Dermis blood vessel endothelial cell (primary cell): ENCODE measurements at regions not wholly inside any gene's neighbourhood (a gene's known extent, or its start where the extent isn't known, plus 50 kb on each side); places are given as distances from the start of the nearest gene placed in this dataset.
"Not testable (repeated sequence)": the region's sequence is repeated elsewhere in the genome, so short reads cannot be mapped to it uniquely, and the experiment has no call there.

Experiments used
- DNase-seq: peaks from one replicate; pipeline ENCODE4 v3.0.0; 2010

DNA sequence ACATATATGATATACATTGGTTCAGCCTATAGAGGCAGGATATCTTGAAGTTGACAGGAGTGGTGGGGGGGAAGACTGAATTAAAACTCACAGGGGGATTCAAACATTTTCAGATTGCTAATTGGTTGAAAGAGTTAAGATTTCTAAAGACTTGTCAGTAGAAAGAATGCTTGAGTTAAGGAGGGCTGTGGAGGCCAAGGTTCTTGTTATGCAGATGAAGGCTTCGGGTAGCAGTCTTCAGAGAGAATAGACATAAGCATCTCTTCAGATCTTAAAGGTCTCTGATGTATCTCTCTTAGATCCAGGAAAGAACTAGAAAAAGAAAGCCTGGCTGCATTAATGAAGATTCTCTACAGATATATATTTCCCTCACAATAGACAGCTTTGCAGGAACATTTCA, 209.8 kb upstream of the SEMA3D start:
- no peak for DNase-seq

DNA sequence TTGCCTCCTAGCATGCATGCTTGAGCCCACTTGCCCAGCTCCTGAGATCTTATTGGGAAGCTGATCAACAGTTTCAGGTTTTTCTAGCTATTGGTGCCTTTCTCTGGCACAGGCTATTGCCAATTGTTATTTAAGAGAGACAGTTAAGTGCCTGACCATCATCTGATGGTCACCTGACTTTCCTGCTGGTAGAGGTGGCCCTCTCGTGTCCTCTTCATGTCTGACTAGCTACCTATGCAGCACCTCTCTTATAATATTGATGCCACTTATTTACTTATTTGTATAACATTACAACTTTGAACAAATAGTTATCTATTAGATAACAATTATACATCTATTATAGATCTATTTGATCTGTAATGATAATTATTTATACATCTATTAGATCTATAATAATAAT, 205.9 kb upstream of the SEMA3D start:
- DNase-seq, result no peak

DNA sequence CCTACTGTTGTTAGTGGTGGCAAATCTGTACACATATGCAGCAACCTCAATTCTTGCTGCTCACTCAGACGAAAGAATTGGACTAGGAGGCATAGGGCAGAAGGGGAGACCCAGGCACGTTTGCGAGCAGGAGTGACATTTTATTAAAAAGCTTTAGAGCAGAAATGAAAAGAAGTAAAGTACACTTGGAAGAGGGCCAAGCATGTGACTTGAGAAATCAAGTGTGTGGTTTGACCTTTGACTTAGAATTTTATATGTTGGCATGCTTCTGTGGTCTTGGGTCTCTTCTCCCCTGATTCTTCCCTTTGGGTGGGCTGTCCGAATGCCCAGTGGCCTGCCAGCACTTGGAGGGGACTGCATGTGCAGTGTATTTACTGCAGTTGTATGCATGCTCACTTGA, 205.5 kb upstream of the SEMA3D start:
- DNase-seq, result no peak

DNA sequence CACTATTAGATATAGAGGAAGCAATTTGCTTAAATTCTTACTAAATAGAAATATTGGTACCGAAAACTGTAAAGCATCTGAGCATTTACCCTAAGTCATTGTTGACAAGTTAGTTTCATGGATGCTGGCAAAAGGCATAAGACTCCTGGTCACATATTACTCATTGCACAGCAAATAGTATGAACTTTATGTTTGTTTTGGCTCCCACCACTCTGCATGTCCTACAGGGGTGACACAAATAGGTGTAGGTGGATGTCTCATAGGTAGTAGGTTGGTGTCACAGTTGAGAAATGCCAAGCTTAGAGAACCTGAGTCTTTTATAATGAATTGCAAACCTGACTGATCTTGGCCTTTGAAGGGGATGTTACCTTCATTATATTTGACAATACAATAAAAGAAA, 199.6 kb upstream of the SEMA3D start:
- DNase-seq, result no peak

DNA sequence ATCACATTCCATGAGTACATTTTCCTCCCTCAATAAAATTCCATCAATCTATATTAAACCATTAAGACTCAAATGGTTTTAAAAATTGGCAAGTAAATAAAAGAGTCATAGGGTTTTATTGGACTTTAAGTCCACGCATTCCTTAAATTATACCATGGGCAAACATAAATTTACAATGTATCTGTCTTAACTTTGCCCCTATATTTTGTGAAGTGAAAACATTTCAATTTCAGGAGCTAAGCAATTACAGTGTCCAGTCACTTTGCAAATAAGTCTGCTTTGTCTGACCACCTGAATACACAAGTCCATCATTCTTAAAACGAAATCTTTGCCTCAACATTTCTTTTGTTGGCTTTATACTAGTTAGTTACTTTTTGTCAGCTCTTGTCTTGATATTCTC, 197.5 kb upstream of the SEMA3D start:
- no peak for DNase-seq

DNA sequence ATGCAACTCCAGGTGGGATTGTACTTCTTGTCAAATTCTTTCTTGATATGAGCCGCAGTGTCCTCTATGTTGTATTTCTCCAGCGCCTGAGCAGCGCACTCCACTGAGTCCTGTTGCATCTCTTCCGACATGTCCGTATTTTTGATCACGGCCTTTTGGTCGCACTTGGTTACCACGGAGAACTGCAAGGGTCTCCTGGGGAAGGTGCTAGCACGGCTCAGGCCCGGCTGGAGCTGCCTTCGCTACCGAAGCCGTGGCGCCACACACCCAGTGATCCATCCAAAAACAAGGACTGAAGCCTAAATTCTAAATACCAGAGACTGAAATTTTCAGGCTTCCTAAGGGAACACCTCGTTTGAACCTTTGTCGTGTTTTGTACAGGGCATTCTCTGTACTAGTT, 194.4 kb upstream of the SEMA3D start:
- DNase-seq, result no peak

DNA sequence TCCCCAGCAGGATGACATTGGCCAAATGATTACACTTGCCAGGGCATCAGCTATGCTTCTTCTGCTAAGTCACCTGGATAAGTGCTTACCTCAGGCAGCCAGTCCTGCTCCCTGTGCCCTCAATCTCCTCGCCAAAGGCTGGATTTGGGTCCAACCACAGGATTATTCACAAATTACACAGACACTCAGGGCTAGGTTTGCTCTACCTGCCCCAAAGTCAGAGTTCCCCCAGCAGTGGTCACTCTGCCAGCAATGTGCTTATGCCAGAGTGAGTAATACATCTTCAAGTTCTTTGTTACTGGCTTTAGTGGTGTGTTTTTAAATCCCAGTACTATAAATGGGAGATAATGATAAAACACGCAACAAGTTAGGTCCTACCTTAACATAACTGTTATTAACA, 189.7 kb upstream of the SEMA3D start:
- no peak for DNase-seq

DNA sequence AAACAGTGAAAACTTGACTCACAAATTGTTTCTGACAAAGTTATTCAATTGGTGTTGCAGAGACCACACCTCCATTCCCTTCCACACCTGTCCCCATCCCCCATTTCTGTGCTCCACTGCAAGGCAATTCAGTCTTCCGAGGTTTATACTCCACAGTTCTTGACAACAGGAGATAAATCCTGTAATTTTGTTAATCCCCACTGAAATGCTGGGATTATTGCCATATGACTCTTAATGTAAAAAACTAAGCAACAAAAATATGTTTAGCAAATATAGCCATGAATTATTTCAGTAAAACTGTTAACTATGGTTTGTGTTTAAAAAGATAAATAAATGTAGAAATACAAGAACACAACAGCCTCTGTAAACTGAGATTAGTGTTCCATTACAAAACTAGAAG, 170.1 kb upstream of the SEMA3D start:
- DNase-seq, result no peak

DNA sequence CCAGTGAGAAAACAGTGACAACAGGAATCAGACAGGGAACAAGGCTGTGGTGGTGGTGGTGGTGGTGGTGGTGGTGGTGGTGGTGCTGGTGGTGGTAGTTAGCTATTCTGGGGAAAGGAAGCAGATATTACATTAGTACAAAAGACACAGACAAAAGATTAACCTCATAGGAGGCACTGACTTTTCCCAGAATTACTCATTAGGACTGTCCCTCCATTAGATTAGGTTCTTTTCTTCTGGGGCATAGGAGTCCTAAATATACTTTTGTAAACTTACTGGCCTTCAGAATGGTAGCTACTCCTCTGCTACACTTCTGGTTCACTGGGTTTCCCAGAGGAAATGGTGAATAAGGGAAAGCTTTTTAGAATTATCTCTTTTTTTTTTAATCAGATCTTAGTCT, 156.6 kb upstream of the SEMA3D start:
- DNase-seq, result no peak

DNA sequence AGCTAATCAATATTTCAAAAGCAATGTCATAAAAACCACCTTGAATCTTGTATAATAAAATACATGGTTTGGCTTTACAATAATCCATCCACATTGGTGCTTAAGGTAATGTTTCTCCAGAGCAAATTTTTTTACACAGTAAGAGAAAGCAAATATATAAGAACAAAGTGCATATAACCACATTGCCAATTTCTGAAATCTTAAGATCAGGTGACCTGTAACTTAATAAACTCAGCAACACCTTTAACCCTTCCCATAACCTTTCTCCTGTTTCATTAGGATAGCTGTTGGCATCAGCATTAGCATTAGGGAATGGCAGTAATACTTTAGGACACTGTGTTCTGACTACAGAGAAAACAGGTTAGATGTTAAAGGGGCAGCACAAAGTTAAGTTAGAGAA, 155.9 kb upstream of the SEMA3D start:
- no peak for DNase-seq

DNA sequence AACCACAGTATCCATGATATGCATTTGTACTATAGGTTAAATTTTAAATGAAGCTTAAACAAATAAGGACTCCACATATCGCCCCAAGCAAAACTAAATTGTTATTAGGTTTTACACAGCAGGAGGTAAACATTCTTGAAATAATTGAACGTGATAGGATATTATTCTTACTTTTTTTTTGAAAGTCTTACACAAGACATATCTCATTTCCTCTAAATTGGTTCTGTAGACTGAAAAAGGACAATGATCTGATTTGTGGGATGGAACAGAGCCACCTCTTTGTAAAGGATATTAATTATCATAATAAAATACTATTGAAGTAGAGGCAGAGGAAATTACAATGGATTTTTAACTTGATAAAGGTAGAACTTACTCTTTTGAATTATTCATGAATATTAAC, 155.1 kb upstream of the SEMA3D start:
- no peak for DNase-seq

DNA sequence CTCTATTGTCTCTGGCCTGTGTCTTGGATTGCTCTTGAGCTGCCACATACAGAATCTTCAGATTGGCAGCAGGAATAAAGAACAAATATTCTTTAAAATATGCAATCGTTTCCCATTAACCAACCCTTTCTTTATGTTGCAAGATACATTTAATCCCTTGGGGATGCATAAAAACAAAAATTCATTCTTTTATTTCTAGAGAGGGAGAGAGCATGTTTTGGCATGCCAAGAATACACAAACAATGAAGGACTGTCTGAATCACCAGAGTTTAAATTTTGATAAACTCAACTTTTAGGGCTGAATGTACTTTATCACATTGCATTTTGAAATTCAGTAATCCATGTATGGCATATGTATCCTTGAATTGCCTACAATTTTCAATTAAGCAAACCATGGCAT, 154.3 kb upstream of the SEMA3D start:
- DNase-seq, result no peak

DNA sequence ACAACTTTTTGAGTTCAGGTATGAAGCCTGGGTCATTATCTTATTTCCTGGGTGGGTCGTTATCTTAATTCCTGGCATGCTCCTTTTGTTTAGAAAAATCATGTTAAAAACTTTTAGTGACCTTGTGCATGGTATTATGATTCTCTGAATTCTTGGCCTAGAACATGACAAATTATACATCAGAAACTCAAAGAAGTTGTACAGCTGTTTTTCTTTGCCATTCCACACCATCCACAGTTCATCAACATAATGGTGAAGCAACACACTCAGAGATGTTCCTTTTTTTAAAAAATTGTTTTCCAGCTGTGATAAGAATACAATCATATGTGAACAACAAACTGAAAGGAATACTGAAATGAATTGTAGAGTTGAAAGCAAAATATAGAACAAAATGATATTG, 149.2 kb upstream of the SEMA3D start:
- DNase-seq, result no peak

DNA sequence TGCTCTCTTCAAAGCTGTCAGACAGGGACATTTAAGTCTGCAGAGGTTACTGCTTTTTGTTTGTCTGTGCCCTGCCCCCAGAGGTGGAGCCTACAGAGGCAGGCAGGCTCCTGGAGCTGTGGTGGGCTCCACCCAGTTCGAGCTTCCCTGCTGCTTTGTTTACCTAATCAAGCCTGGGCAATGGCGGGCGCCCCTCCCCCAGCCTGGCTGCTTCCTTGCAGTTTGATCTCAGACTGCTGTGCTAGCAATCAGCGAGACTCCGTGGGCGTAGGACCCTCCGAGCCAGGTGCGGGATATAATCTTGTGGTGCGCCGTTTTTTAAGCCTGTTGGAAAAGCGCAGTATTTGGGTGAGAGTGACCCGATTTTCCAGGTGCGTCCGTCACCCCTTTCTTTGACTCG, 148.3 kb upstream of the SEMA3D start:
- DNase-seq, result not testable (repeated sequence)

DNA sequence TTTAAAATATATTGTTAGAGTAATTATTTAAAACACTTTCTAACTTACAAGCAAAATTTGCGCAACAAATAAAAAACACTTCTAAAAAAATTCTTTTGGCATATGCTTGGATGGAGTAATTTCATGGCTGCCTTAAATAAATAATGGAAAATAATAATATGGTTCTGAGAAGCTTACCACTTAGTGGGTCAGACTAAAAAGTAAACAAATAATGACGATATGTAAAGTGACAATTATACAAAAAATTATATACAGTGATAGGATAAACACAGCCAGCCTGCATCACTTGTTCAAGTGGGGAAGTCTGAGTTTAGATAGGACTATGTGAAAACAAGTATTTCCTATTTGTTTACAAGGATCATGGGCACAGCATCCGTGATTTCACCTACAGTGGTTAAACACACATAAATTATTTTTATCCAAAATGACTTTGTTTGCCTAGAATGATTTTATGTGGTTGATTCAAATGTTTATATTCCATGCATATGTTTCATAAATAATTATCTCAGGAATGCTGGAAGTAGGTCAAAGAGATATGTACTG, 141.7 kb upstream of the SEMA3D start:
- DNase-seq, result no peak

DNA sequence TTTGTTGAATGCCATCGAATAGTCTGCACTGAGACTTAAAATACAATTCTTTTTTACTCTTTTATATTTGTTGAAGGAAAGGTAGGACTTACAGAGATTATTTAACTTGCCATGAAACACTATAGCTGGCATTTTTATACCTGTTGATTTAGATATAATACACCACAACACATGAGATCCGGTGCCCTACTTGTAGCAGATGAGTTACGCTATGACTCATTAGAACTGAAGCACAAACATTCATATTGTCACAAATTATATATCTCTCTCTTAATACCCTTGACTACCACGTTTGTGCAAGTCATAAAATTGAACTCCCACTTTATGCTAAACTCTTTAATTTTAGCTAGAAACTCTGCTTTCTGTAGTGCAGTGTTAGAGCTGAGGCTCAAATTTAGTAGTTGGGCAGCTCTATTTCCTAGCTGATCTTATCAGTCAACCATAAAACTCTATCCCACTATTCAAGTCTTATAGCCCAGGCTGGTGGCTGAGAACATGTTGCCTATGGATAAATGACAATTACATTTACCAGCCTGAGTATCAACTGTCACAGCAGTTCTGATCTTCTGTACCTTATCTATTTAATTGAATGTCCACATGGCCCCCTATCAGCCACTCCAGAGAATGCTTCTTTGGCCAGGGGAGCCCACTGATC, 137.4 kb upstream of the SEMA3D start:
- no peak for DNase-seq

DNA sequence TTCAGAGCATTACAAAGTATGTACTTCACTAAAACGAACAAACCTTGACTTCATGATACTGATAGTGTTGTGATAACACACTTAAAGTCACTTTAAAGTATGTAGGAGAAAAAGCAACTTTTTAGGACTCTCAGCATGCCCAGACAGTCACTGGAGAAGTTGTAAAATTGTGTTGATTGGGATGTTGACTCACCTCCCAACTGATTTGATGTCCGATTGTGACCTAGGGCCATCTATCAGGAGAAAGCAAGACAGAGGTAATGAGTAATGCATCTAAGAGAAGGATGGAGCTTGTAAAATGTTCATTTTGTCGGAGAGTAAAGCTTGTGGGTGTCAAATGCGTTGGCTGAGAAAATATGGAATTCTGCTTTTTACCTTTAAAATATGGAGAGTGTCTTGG, 135.4 kb upstream of the SEMA3D start:
- no peak for DNase-seq

DNA sequence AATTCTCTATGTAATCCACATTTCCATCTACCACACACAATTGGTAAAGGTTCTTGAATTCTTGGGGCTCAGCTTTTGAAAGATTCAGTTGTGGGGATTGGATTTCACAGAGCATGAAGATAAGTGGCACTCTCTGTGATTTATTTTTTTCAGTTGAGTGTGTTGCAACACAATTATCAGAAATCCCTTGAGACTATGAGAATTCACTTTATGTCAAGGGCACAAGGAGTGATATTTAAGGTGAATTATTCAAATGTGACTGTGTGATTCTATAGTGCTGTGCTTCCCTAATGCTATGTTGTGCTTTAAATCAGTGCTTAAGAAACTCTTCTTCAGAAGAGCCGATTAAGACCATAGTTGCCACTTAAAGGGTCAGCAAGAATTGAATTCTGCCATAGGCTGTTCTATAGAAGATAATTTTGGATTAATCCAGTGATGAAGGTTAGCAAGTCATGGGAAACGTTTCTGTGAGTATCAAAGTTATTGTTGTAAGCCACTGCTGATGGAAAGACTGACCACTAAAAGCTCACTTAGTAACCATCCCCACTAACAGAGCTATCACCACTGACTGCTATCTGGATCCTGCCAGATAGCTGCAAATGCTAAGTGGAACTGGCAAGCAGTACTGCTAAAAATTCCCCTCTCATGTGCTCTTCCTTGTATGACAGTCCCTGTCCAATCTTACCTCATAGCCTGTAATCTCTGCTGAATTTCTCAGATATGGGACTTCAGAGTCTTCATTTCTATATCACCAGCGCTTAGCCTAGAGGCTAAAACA, 134.0 kb upstream of the SEMA3D start:
- no peak for DNase-seq

DNA sequence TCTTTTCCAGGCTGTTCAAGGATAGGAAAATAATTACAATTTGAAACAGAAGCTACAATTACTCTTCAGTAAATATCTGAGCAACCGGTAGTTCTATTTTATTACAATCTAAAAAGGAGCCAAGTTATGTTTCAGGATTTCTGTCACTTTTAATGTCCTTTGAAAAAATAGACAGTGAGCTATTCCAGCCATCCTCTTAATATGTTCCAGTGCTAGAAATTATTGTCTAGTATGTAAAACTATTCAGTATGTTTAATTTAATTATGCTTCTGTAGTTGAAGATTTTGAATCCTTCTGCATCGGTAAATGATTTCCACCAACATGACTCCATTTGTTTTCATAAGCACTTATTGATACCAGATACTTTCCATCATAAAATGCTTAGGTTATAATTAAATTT, 129.6 kb upstream of the SEMA3D start:
- no peak for DNase-seq

DNA sequence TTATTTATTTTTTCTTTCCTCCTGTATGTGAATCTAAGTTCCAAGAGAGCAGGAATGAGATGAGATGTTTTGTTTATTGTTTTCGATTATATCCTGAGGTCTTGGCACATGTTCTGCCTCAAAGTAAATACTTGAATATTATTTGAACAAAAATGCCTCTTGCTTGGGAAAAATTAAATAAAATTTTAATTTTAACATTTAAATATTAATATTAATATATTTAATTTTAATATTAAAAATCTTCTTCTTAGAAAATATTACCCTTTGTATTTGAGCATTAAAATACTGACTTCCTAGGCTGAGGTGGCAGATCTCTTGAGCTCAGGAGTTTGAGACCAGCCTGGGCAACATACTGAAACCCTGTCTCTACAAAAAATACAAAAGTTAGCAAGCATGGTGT, 123.4 kb upstream of the SEMA3D start:
- no peak for DNase-seq

DNA sequence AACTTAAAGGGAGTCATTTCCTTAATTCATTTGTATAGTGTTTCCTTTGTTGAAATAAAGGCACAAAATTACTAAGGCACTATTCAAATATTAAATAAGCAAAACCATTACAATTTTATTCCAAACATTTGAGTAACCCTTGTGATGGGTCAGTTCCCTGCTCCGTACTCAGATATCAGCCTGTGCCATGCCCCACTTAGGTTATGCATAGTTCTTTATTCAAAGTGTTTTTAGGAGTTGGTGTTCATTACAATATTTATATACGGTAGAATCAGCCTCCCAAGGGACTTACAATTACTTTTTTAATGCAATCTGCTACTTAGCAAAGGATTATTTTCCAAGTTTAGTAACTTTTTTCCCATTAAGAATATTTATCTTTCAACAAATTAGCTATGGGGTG, 119.3 kb upstream of the SEMA3D start:
- DNase-seq, result no peak

DNA sequence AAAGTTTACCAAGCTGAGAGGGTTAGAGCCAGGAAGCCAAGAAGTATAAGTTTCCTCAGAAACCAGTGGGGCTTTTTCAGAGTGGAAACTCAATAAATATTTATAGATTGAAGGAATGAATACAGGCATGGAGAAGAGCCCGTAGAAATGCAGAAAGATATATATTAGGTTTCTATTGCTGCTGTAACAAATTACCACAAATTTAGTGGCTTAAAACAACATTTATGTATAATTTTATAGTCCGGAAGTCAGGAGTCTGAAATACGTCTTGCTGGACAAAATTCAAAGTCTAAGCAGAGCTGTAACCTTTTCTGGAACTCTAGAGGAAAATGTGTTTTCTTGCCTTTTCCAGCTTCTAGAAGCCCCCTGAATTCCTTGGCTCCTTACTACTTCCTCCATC, 107.3 kb upstream of the SEMA3D start:
- DNase-seq, result no peak

DNA sequence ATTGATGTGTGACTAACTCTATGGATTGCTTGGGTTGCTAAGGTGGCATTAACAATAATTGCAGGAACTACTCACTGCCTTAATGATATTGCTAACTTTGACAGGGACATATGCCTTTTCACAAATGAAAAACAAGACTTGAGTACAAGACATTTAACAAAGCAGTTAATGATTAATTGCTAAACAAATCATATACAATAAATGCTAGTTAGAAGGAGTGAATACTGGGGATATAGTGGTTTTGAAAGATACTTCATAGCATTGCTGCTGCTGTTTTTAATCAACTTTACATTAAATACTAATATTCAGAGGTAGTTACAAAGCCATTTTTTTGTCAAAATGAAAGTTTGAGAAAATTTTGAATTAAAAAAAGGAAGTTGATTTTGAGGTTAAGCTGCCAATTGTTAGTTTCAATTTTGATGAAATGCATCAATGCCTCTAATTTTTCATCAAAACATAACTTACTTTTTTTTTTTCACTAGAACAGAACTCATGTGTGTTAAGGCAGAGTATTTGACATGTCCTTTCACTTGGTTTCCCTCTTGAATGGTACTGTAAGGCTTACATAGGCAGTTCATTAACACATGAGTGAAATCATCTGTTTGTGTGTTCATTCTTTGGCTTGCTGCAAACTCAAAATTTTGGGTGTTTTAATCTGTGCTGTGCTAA, 106.2 kb upstream of the SEMA3D start:
- DNase-seq, result no peak

DNA sequence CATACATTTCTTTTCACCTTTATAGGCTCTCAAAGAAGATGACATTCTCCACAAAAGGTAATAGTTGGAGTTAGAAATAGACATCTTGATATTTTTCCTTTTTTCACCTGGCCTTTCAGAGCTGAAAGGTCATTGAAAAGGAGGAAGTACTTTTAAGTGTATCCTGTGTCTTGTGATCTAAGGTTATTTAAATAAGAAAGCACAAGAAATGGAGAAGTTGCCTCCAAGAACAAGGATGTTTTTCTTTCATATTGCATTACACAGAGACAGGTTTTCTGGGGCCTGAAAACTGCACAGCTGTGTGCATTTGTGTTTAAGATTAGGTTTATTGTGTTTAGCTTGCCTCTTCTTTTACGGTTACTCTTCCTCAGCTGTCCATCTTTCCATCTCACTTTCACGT, 103.4 kb upstream of the SEMA3D start:
- no peak for DNase-seq
